H1 (cell line): ENCODE measurements at regions not wholly inside any gene's neighbourhood (a gene's known extent, or its start where the extent isn't known, plus 50 kb on each side); places are given as distances from the start of the nearest gene placed in this dataset.

Experiments used
- CTCF ChIA-PET: fragments of 300-600 bp; sonication (Branson Sonifier 250); formaldehyde crosslinking; loops from one replicate; lab custom pipeline; 2021; ENCODE audit not compliant: partially characterized antibody; lab: Charles Lee
- POLR2A ChIA-PET: fragments of 300-600 bp; sonication (Branson Sonifier 250); formaldehyde crosslinking; loops from one replicate; lab custom pipeline; 2021; ENCODE audit warnings: inconsistent platforms; ENCODE audit not compliant: partially characterized antibody; lab: Charles Lee
- DNase-seq, 2 experiments: peaks; one replicate each; pipeline versions ENCODE4 v3.0.0 to v3.0.0-alpha.2; 2010 to 2022; ENCODE audit warnings: low spot score in 2 of 2, low read depth in 1 of 2, mixed read lengths in 1 of 2
- FAIRE-seq: peaks from 2 replicates; lab custom pipeline; 2011; peaks lifted over from hg19 to GRCh38; lab: Jason Lieb, UNC
- H2AFZ ChIP-seq: 2 replicates; pipeline ENCODE4 v1.8.1; 2012; ENCODE audit warnings: low read length, inconsistent platforms
- H2AK5ac ChIP-seq: 2 replicates; pipeline ENCODE4 v1.6.1; 2013; ENCODE audit warnings: low read depth, low read length
- H2BK120ac ChIP-seq: replicated peaks from 2 replicates; pipeline ENCODE3; 2013; ENCODE audit warnings: low read depth, low read length, inconsistent platforms
- H2BK12ac ChIP-seq: 2 replicates; pipeline ENCODE4 v1.6.1; 2013; ENCODE audit warnings: low read depth, low read length
- H2BK15ac ChIP-seq: 2 replicates; pipeline ENCODE4 v1.6.1; 2013; ENCODE audit warnings: low read length
- H2BK20ac ChIP-seq: 2 replicates; pipeline ENCODE4 v1.6.1; 2013; ENCODE audit warnings: low read length
- H2BK5ac ChIP-seq: 2 replicates; pipeline ENCODE4 v1.6.1; 2013; ENCODE audit warnings: low read depth, low read length
- H3K14ac ChIP-seq: 2 replicates; pipeline ENCODE4 v1.6.1; 2013; ENCODE audit warnings: inconsistent platforms; ENCODE audit not compliant: insufficient read length
- H3K18ac ChIP-seq: 2 replicates; pipeline ENCODE4 v1.6.1; 2013; ENCODE audit warnings: low read length; ENCODE audit errors: extremely low read depth
- H3K23ac ChIP-seq: 2 replicates; pipeline ENCODE4 v1.6.1; 2013; ENCODE audit warnings: inconsistent platforms; ENCODE audit not compliant: insufficient read length
- H3K23me2 ChIP-seq: 2 replicates; pipeline ENCODE4 v1.6.1; 2013; ENCODE audit warnings: low read depth, low read length
- H3K27ac ChIP-seq: 2 replicates; pipeline ENCODE4 v1.6.1; 2011; ENCODE audit warnings: low read depth, low read length, inconsistent platforms
- H3K27me3 ChIP-seq, 4 experiments: replicated peaks in 1 of 4; 1 replicate in 1 of 4; 2 replicates in 3 of 4; pipeline versions ENCODE4 v1.6.1 to v1.8.1; 2011 to 2013; ENCODE audit warnings: low read length in 3 of 4, mild to moderate bottlenecking in 3 of 4, inconsistent platforms in 2 of 4, mixed read lengths in 2 of 4, moderate library complexity in 1 of 4; ENCODE audit not compliant: control insufficient read depth in 3 of 4, insufficient read depth in 3 of 4; ENCODE audit errors: extremely low read depth in 1 of 4
- H3K36me3 ChIP-seq, 4 experiments: 2 replicates each; pipeline versions ENCODE4 v1.6.1 to v1.8.1; 2011 to 2013; ENCODE audit warnings: mild to moderate bottlenecking in 4 of 4, low read length in 3 of 4, moderate library complexity in 2 of 4, control low read depth in 1 of 4, inconsistent platforms in 1 of 4; ENCODE audit not compliant: insufficient read depth in 4 of 4, control insufficient read depth in 2 of 4
- H3K4ac ChIP-seq: replicated peaks from 2 replicates; pipeline ENCODE3; 2013; ENCODE audit warnings: low read length, low read depth, mixed read lengths, inconsistent platforms; ENCODE audit not compliant: insufficient read length
- H3K4me1 ChIP-seq, 4 experiments: replicated peaks in 1 of 4; 1 replicate in 1 of 4; 2 replicates in 3 of 4; pipeline versions ENCODE4 v1.6.1 to v1.8.1; 2011 to 2013; ENCODE audit warnings: low read length in 3 of 4, inconsistent platforms in 2 of 4, mixed read lengths in 1 of 4; ENCODE audit not compliant: insufficient read depth in 4 of 4, control insufficient read depth in 3 of 4
- H3K4me2 ChIP-seq, 2 experiments: 2 replicates each; pipeline versions ENCODE4 v1.6.1 to v1.8.1; 2011 to 2013; ENCODE audit warnings: low read depth in 2 of 2, low read length in 2 of 2, control low read depth in 1 of 2, inconsistent platforms in 1 of 2, mild to moderate bottlenecking in 1 of 2; ENCODE audit not compliant: insufficient read depth in 1 of 2
- H3K4me3 ChIP-seq, 4 experiments: fragments of 200-600, 300-600 bp in 1 of 4; sonication (generic), shearing (Covaris generic), sonication (Bioruptor Twin) in 1 of 4; 2 replicates each; pipeline versions ENCODE4 v1.5.1 to v1.8.1; 2011 to 2016; ENCODE audit warnings: low read length in 4 of 4, low read depth in 3 of 4, control low read depth in 2 of 4, inconsistent platforms in 2 of 4, mild to moderate bottlenecking in 2 of 4, mixed read lengths in 1 of 4, moderate library complexity in 1 of 4; ENCODE audit not compliant: insufficient read depth in 2 of 4; ENCODE audit errors: extremely low read depth in 1 of 4
- H3K56ac ChIP-seq: replicated peaks from 2 replicates; pipeline ENCODE3; 2013; ENCODE audit warnings: low read depth, mild to moderate bottlenecking, mixed read lengths, low read length, inconsistent platforms; ENCODE audit not compliant: insufficient read length
- H3K79me1 ChIP-seq: 2 replicates; pipeline ENCODE4 v1.6.1; 2013; ENCODE audit warnings: low read depth, low read length, control low read depth
- H3K79me2 ChIP-seq, 2 experiments: 2 replicates each; pipeline versions ENCODE4 v1.6.1 to v1.8.1; 2012 to 2013; ENCODE audit warnings: low read length in 2 of 2, mild to moderate bottlenecking in 2 of 2, inconsistent platforms in 1 of 2; ENCODE audit not compliant: insufficient read depth in 2 of 2, control insufficient read depth in 1 of 2
- H3K9ac ChIP-seq, 4 experiments: replicated peaks in 1 of 4; 1 replicate in 1 of 4; 2 replicates in 3 of 4; pipeline versions ENCODE4 v1.6.1 to v1.8.1; 2011 to 2013; ENCODE audit warnings: low read depth in 3 of 4, low read length in 3 of 4, control low read depth in 2 of 4, mild to moderate bottlenecking in 2 of 4, moderate library complexity in 2 of 4, inconsistent platforms in 1 of 4; ENCODE audit errors: extremely low read depth in 1 of 4
- H3K9me3 ChIP-seq, 2 experiments: 2 replicates each; pipeline versions ENCODE4 v1.6.1 to v1.8.1; 2012 to 2013; ENCODE audit warnings: mild to moderate bottlenecking in 2 of 2, moderate library complexity in 2 of 2, control low read depth in 1 of 2, inconsistent platforms in 1 of 2, low read depth in 1 of 2, low read length in 1 of 2, mixed read lengths in 1 of 2; ENCODE audit not compliant: insufficient read depth in 2 of 2
- H4K20me1 ChIP-seq, 2 experiments: replicated peaks in 1 of 2; 2 replicates each; pipeline versions ENCODE3 to v1.8.1; 2011 to 2013; ENCODE audit warnings: inconsistent platforms in 2 of 2, low read length in 2 of 2, mild to moderate bottlenecking in 1 of 2; ENCODE audit not compliant: insufficient read depth in 2 of 2, control insufficient read depth in 1 of 2
- H4K5ac ChIP-seq: 2 replicates; pipeline ENCODE4 v1.6.1; 2013; ENCODE audit warnings: low read length, low read depth, mixed read lengths, inconsistent platforms; ENCODE audit not compliant: insufficient read length
- H4K8ac ChIP-seq: 2 replicates; pipeline ENCODE4 v1.8.0; 2013; ENCODE audit warnings: mild to moderate bottlenecking, moderate library complexity, low read length, inconsistent platforms; ENCODE audit not compliant: insufficient read depth; ENCODE audit errors: extremely low read depth
- H4K91ac ChIP-seq: replicated peaks from 2 replicates; pipeline ENCODE3; 2013; ENCODE audit warnings: low read length, mixed read lengths, inconsistent platforms; ENCODE audit not compliant: insufficient read length
- KDM1A ChIP-seq: fragments of 200-600, 300-600 bp; sonication (generic); IDR thresholded peaks from 2 replicates; pipeline ENCODE4 v1.7.1; 2016; ENCODE audit warnings: mild to moderate bottlenecking, low read length, borderline replicate concordance
- WGBS, 2 experiments: shearing (Covaris generic) in 1 of 2; methylation state at CpG; one replicate each; pipeline versions ENCODE4 v1.1.6 to v1.1.7; 2013 to 2015; ENCODE audit warnings: low lambda C conversion rate in 2 of 2, mixed read lengths in 2 of 2, inconsistent platforms in 1 of 2, low coverage in 1 of 2, missing lambda C conversion rate in 1 of 2; ENCODE audit not compliant: insufficient replicate concordance in 2 of 2, insufficient coverage in 1 of 2, insufficient read length in 1 of 2; ENCODE audit errors: extremely low coverage in 1 of 2, missing lambda C conversion rate in 1 of 2; 5-methylcytosine and 5-hydroxymethylcytosine counted together

GRCh38 chr12:124636138-124636978 is 68.9 kb upstream of the NCOR2 start:
- Histone ChIP-seq H2BK15ac (no peak overlapping the region), H2AFZ (0 out of 2 replicates have a peak overlapping the region, but pooled peaks have one; percentile 21), H4K91ac (no peak overlapping the region), H2BK120ac (no peak overlapping the region), H3K4me2 (no peak overlapping the region), H3K79me1 (no peaks in the 10 kb centered on the region), H2BK20ac (no peak overlapping the region), H2BK5ac (no peak overlapping the region), H2AK5ac (no peak overlapping the region), H3K18ac (no peak overlapping the region), H3K4me3 (no peak overlapping the region), H3K4ac (no peak overlapping the region), H3K4me1 (peaks cover 4 to 13% (median 7%) of the 10 kb centered on the region in 4 experiments), H3K23ac (no peak overlapping the region), H3K9ac (no peak overlapping the region), H3K79me2 (no peaks in the 10 kb centered on the region), H3K36me3 (no peaks in the 10 kb centered on the region), H3K56ac (no peak overlapping the region), H3K9me3 (no peaks in the 10 kb centered on the region), H4K8ac (no peak overlapping the region), H3K27ac (no peak overlapping the region), H3K27me3 (no peaks in the 10 kb centered on the region), H3K14ac (no peak overlapping the region), H4K20me1 (no peaks in the 10 kb centered on the region), H3K23me2 (no peaks in the 10 kb centered on the region; the same call in 1 of the 2 replicates), H2BK12ac (no peak overlapping the region), H4K5ac (no peak overlapping the region)
- no peak for FAIRE-seq
- no peak for TF ChIP-seq KDM1A
- ChIA-PET POLR2A (no interaction called here), CTCF (interaction anchor here (0.7 to 1.6 kb wide), 5 partner anchors 9 to 604 kb away, joined by 3 to 5 read pairs (median 3); no protein-coding TSS in a partner anchor)
- WGBS, 2 experiments, result 77 to 100% methylated on average over 1 to 10 of the region's 10 CpGs
- DNase-seq, result no peak
